ENCODE measurements at regions not wholly inside any gene's neighbourhood (a gene's known extent, or its start where the extent isn't known, plus 50 kb on each side); places are given as distances from the start of the nearest gene placed in this dataset.

DNA sequence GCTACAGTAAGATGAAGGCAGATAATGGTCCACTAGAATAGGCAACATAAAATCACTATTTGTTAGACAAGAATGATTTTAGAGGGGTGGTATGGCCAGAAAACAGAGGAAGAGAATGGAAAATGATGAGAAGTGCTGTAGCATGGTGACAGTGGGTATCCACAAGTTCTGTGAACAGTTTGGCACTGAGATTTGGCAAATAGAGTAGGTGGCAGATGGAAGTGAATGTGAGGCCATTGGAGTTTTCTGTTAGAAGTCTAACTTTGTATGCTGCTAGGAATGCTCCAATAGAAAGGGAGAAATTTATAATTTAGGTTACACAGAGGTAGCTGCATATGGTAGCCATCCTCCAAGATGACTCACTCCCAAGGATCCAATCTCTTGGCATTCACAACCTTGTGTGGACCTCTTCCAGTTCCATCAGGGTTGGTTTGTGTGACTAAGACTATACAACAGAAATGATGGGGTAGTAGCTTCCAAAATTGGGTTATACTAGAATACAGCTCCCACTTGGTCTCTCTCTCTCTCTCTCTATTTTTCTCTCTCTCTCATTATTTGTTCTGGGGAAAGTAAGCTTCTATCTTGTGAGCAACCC is 646.9 kb upstream of the ZNF608 start:
- no peak for TF ChIP-seq CTCF (IDR thresholded peaks at IDR 0.05 in 4 of 5, conservative IDR thresholded peaks at IDR 0.05 in 1 of 5)
- no peak for TF ChIP-seq POLR2A (IDR thresholded peaks at IDR 0.05)

Measured in gastrocnemius medialis (tissue), 4 donors.